Sciatic nerve (tissue), 2 donors: ENCODE measurements at regions not wholly inside any gene's neighbourhood (a gene's known extent, or its start where the extent isn't known, plus 50 kb on each side); places are given as distances from the start of the nearest gene placed in this dataset.

ENCODE experiments used
- ATAC-seq: fragments of 200-7000 bp; cut with Tn5 transposase; one replicate; pipeline ENCODE4 v1.9.1; 2020; ENCODE audit warnings: mild to moderate bottlenecking, moderate library complexity
- DNase-seq: peaks from one replicate; pipeline ENCODE4 v3.0.0-alpha.2; 2020; ENCODE audit warnings: low spot score
- intact Hi-C: fragments of 100-400 bp; cut with DNase I; formaldehyde crosslinking; loops from one replicate; pipeline ENCODE4 v1.14.2; 2022
- donor health status: DM: no; HTN: no; CAD: no.
- donor health status: DM: no; HTN: no; CAD: no.

- intact Hi-C loops: no loop called here
- ATAC-seq (no peak), DNase-seq (no peak)
Observed at GRCh38 chr20:52242237-52243230, 51.0 kb upstream of the ZFP64 start.
